Mucosa of descending colon (tissue), 3 donors: ENCODE measurements at regions not wholly inside any gene's neighbourhood (a gene's known extent, or its start where the extent isn't known, plus 50 kb on each side); places are given as distances from the start of the nearest gene placed in this dataset.

Experiments
- ATAC-seq: fragments of 200-7000 bp; cut with Tn5 transposase; one replicate; pipeline ENCODE4 v1.9.1; 2020; ENCODE audit warnings: mild to moderate bottlenecking, moderate library complexity
- DNase-seq, 3 donors: peaks; one replicate each; pipeline ENCODE4 v3.0.0-alpha.2; 2020
- H3K36me3 ChIP-seq: fragments of 200-600 bp; one replicate; pipeline ENCODE4 v1.8.0; 2021; ENCODE audit warnings: low read depth, mild to moderate bottlenecking
- H3K4me1 ChIP-seq: fragments of 200-600 bp; one replicate; pipeline ENCODE4 v1.8.0; 2021; ENCODE audit warnings: low read depth, mild to moderate bottlenecking
- H3K4me3 ChIP-seq: fragments of 200-600 bp; one replicate; pipeline ENCODE4 v1.8.0; 2021; ENCODE audit warnings: mild to moderate bottlenecking
- H3K9me3 ChIP-seq: fragments of 200-600 bp; one replicate; pipeline ENCODE4 v1.8.0; 2021; ENCODE audit warnings: mild to moderate bottlenecking
- intact Hi-C, 2 donors: fragments of 100-400 bp; cut with DNase I in 1 of 2; cut with micrococcal nuclease in 1 of 2; formaldehyde crosslinking; loops; one replicate each; pipeline versions ENCODE4 v1.11.0 to v1.11.1; 2022; cut with DNase I, micrococcal nuclease
- TF ChIP-seq, protein P1 (sequence below): fragments of 200-600 bp; IDR thresholded peaks from one replicate; pipeline ENCODE4 v1.8.0; 2022; ENCODE audit warnings: antibody characterized with exemption, mild to moderate bottlenecking
- donor health status: DM: no; HTN: no; CAD: no; lungs with moderate emphysema.
- donor health status: DM: no; HTN: no; CAD: no.
- donor health status: DM: no; HTN: yes; CAD: no.

GRCh38 chr2:217225596-217225995 lies 365.7 kb upstream of the TNP1 start:
- H3K36me3 ChIP-seq = no peaks in the 10 kb centered on the region
- TF ChIP-seq, protein P1, sequence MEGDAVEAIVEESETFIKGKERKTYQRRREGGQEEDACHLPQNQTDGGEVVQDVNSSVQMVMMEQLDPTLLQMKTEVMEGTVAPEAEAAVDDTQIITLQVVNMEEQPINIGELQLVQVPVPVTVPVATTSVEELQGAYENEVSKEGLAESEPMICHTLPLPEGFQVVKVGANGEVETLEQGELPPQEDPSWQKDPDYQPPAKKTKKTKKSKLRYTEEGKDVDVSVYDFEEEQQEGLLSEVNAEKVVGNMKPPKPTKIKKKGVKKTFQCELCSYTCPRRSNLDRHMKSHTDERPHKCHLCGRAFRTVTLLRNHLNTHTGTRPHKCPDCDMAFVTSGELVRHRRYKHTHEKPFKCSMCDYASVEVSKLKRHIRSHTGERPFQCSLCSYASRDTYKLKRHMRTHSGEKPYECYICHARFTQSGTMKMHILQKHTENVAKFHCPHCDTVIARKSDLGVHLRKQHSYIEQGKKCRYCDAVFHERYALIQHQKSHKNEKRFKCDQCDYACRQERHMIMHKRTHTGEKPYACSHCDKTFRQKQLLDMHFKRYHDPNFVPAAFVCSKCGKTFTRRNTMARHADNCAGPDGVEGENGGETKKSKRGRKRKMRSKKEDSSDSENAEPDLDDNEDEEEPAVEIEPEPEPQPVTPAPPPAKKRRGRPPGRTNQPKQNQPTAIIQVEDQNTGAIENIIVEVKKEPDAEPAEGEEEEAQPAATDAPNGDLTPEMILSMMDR = no peak
- intact Hi-C loops = no loop called here

DNA sequence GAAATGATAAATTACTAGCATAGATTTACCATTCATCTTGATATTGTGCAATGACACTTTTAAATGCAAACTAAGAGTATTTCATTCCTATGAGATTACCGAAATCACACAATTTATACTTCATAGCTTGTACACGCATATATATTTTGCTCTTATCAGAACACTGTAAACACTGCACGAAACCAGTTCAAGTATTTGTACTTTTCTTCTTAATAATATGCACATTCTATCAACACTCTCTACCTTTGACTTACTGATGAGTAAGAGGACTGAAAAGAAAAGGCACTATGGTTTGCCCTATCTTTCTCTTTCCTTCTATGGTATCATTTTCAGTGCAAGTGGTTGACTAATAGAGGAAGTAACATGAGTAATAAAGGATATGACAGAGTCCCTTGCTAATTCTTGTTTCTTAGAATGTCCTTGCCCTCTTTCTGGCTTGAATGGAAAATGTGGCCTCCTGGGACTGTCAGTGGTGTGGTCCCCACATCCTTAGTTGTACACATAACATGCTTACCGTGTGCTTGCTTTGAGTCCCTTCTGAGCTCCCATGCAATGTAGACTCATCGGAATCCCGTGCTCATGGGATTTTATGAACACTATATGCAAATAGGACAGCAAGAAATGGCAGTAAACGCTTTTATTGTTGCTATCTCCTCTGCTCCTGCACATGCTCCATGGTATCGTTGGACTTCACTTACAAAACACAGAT lies 363.5 kb upstream of the TNP1 start:
- Histone ChIP-seq H3K9me3 (no peaks in the 10 kb centered on the region), H3K36me3 (no peaks in the 10 kb centered on the region), H3K4me1 (no peaks in the 10 kb centered on the region), H3K4me3 (no peak overlapping the region)
- intact Hi-C loops = no loop called here
- DNase-seq (no peak), ATAC-seq (peak; percentile 38)
- TF ChIP-seq, protein P1 = no peak

More at GRCh38 chr2:217225596-217225995, 365.7 kb upstream of the TNP1 start:
- H3K4me3 ChIP-seq = no peak overlapping the region
- H3K4me1 ChIP-seq = no peaks in the 10 kb centered on the region
- H3K9me3 ChIP-seq = no peaks in the 10 kb centered on the region
- no peak for DNase-seq
- ATAC-seq = no peak

DNA sequence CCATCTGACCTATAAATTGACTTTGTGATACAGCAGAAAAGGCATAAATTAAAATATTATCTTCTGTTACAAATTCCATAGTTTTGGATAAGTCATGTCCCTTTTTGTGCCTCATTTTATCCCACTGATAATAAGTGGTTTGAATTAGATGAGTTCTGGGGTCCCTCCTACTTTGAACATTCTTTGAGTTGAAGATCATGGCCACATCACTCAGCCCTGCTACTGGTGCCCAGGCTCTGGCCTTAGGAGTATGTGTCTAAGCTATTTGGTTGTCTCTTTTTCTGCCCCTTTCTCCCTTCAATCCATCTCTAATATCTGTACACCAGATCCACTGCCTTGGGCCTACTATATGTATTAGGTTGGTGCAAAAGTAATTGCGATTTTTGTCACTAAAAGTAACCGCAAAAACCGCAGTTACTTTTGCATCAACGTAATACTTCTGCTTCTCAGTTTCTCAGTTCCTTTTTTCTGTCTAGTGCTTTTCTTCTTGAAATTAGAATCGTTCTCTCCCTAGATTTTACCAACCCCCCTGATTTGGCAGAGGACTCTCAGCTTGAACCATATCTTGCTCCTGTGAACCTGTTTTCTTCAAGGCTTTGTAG lies 362.5 kb upstream of the TNP1 start:
- ATAC-seq = no peak
- TF ChIP-seq, protein P1 = no peak

GRCh38 chr2:217220228-217221013 lies 360.6 kb upstream of the TNP1 start:
- Histone ChIP-seq H3K4me1 (no peaks in the 10 kb centered on the region), H3K36me3 (no peaks in the 10 kb centered on the region), H3K4me3 (no peak overlapping the region), H3K9me3 (no peaks in the 10 kb centered on the region)
- ATAC-seq (no peak), DNase-seq (peak in 1 of 3 donors; percentile 3)
- TF ChIP-seq, protein P1 = no peak
- intact Hi-C loops = no loop called here

More for the DNA sequence above, 362.5 kb upstream of the TNP1 start:
- no peak for DNase-seq
- Histone ChIP-seq H3K4me3 (no peak overlapping the region), H3K9me3 (no peaks in the 10 kb centered on the region), H3K36me3 (no peaks in the 10 kb centered on the region), H3K4me1 (no peaks in the 10 kb centered on the region)
- intact Hi-C loops = no loop called here

- Histone ChIP-seq H3K9me3 (no peaks in the 10 kb centered on the region), H3K4me3 (no peak overlapping the region), H3K36me3 (no peaks in the 10 kb centered on the region), H3K4me1 (no peaks in the 10 kb centered on the region)
- TF ChIP-seq, protein P1 = no peak
- intact Hi-C loops = no loop called here
- ATAC-seq (no peak), DNase-seq (no peak)
Observed at GRCh38 chr2:217219164-217219520, 359.3 kb upstream of the TNP1 start.
